ENCODE measurements at regions not wholly inside any gene's neighbourhood (a gene's known extent, or its start where the extent isn't known, plus 50 kb on each side); places are given as distances from the start of the nearest gene placed in this dataset.

- H3K4me3 ChIP-seq, result no peak overlapping the region
- H3K4me1 ChIP-seq (replicated peaks in 1 of 2), result no peaks in the 10 kb centered on the region
- no peak overlapping the region for H3K27ac ChIP-seq
- in situ Hi-C loops (cut with MboI; ENCODE audit: low pct_unique_long_range_greater_than_20kb in 2 of 9, low sequenced_read_pairs in 9 of 9, unreplicated experiment in 9 of 9), result no loop called here
- ATAC-seq (replicated peaks in 6 of 8), result no peak
- 36 to 100% (median 61%) methylated on average over 1 to 3 of the region's 3 CpGs; no CpG with 5 or more reads in 2 of the 10 experiments for WGBS, 10 experiments
Measured at GRCh38 chr5:24862117-24862516, 217.3 kb upstream of the CDH10 start.

DNA sequence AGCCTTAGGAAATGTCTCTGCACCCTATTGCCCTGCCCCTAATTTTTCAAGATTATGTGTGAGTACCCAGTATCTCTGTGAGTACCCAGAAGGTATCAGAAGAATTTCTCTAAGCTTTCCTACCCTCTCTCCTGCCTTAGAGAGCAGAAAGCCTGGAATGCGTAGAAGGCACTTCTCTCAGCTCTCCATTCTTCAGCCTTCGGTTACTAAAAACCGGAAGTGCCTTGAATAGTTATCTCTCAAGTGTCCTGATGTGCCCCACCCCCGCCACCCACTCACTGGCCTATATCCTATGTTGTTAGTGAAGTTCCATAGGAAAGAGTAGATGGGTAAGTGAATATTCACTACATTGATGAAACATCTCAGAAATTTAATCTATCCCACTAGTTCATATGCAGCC, 210.7 kb upstream of the CDH10 start:
- no peak overlapping the region for H3K4me3 ChIP-seq
- no peak for ATAC-seq (replicated peaks in 6 of 8)
- 11 to 100% (median 54%) methylated on average over 1 to 3 of the region's 4 CpGs; no CpG with 5 or more reads in 6 of the 10 experiments for WGBS, 10 experiments
- no peak overlapping the region for H3K27ac ChIP-seq
- peaks cover 0 to 2% of the 10 kb centered on the region in 2 donors for H3K4me1 ChIP-seq (replicated peaks in 1 of 2)
- in situ Hi-C loops (cut with MboI; ENCODE audit: low pct_unique_long_range_greater_than_20kb in 2 of 9, low sequenced_read_pairs in 9 of 9, unreplicated experiment in 9 of 9), result no loop called here

DNA sequence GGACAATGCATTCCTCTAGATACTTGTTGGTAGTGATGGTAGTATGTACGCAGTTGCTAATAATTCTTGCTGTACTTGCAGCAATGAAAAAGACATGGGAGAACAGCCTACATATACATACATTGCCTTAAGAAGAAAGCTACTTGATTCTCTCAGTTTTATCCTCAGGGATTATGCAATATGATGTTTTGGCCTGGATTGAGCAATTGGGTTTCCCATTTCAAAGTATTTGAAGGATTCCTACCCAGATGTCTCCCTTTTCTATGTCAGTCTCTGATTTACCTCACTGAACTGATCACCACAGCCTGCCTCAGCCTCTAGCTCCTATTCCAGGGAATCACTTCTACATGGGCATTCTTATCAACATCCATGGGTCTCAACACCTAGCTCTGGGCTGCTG, 210.1 kb upstream of the CDH10 start:
- no peak overlapping the region for H3K27ac ChIP-seq
- no peak for ATAC-seq (replicated peaks in 6 of 8)

GRCh38 chr5:24854350-24854749, 209.6 kb upstream of the CDH10 start:
- no peak for ATAC-seq (replicated peaks in 6 of 8)

More for the DNA sequence above, 210.1 kb upstream of the CDH10 start:
- in situ Hi-C loops (cut with MboI; ENCODE audit: low pct_unique_long_range_greater_than_20kb in 2 of 9, low sequenced_read_pairs in 9 of 9, unreplicated experiment in 9 of 9), result no loop called here
- 20 to 100% (median 80%) methylated on average over 1 of the region's 1 CpG; no CpG with 5 or more reads in 5 of the 10 experiments for WGBS, 10 experiments
- no peak overlapping the region for H3K4me3 ChIP-seq
- H3K4me1 ChIP-seq (replicated peaks in 1 of 2), result peaks cover 0 to 4% of the 10 kb centered on the region in 2 donors

GRCh38 chr5:24850926-24851486, 206.2 kb upstream of the CDH10 start:
- H3K4me1 ChIP-seq (replicated peaks in 1 of 2), result peaks cover 4% of the 10 kb centered on the region in 2 donors
- 0 to 43% (median 17%) methylated on average over 1 to 5 of the region's 5 CpGs; no CpG with 5 or more reads in 2 of the 10 experiments for WGBS, 10 experiments
- ATAC-seq (replicated peaks in 6 of 8), result peak in 5 of 8 experiments; percentile 96 to 98 (median 97)
- peak overlapping the region in 1 of 2 donors; percentile 71 for H3K27ac ChIP-seq
- in situ Hi-C loops (cut with MboI; ENCODE audit: low pct_unique_long_range_greater_than_20kb in 2 of 9, low sequenced_read_pairs in 9 of 9, unreplicated experiment in 9 of 9), result no loop called here
- no peak overlapping the region for H3K4me3 ChIP-seq

More at GRCh38 chr5:24854350-24854749, 209.6 kb upstream of the CDH10 start:
- Histone ChIP-seq H3K4me1 (replicated peaks in 1 of 2) (peaks cover 0 to 4% of the 10 kb centered on the region in 2 donors), H3K4me3 (no peak overlapping the region), H3K27ac (no peak overlapping the region)
- in situ Hi-C loops (cut with MboI; ENCODE audit: low pct_unique_long_range_greater_than_20kb in 2 of 9, low sequenced_read_pairs in 9 of 9, unreplicated experiment in 9 of 9), result no loop called here

DNA sequence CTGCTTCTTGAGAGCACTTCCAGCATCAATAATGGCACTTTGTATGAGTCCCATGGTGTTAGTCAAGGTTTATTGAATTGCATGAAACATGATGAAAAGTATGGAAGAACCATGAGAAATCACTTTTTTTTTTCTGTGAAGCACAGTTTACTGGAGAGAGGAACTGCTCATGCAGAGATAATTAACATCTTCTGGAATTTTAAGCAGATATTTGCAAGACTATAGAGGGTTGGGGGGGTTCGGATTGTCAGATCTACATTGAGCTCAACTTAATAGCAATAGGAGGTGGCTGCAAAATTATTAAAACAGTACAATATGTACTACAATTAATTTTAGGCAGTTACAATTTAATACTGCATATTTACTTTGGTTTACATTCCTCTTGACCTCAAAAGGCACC, 204.4 kb upstream of the CDH10 start:
- no peak overlapping the region for H3K27ac ChIP-seq
- ATAC-seq (replicated peaks in 6 of 8), result peak in 3 of 8 experiments; percentile 20 to 54 (median 51)
- in situ Hi-C loops (cut with MboI; ENCODE audit: low pct_unique_long_range_greater_than_20kb in 2 of 9, low sequenced_read_pairs in 9 of 9, unreplicated experiment in 9 of 9), result no loop called here
- H3K4me1 ChIP-seq (replicated peaks in 1 of 2), result peaks cover 4% of the 10 kb centered on the region in 2 donors
- 0 to 100% (median 56%) methylated on average over 1 of the region's 1 CpG; no CpG with 5 or more reads in 3 of the 10 experiments for WGBS, 10 experiments
- no peak overlapping the region for H3K4me3 ChIP-seq

GRCh38 chr5:24831989-24832388, 187.2 kb upstream of the CDH10 start:
- H3K4me3 ChIP-seq, result no peak overlapping the region
- ATAC-seq (replicated peaks in 6 of 8), result no peak
- no peaks in the 10 kb centered on the region for H3K4me1 ChIP-seq (replicated peaks in 1 of 2)
- in situ Hi-C loops (cut with MboI; ENCODE audit: low pct_unique_long_range_greater_than_20kb in 2 of 9, low sequenced_read_pairs in 9 of 9, unreplicated experiment in 9 of 9), result no loop called here
- 70 to 100% (median 93%) methylated on average over 2 to 5 of the region's 5 CpGs; no CpG with 5 or more reads in 1 of the 10 experiments for WGBS, 10 experiments
- no peak overlapping the region for H3K27ac ChIP-seq

- ATAC-seq (replicated peaks in 6 of 8), result peak in 1 of 8 experiments; percentile 46
- Histone ChIP-seq H3K4me1 (replicated peaks in 1 of 2) (no peaks in the 10 kb centered on the region), H3K4me3 (no peak overlapping the region), H3K27ac (no peak overlapping the region)
- 40 to 100% methylated on average over 1 of the region's 1 CpG; no CpG with 5 or more reads in 8 of the 10 experiments for WGBS, 10 experiments
- in situ Hi-C loops (cut with MboI; ENCODE audit: low pct_unique_long_range_greater_than_20kb in 2 of 9, low sequenced_read_pairs in 9 of 9, unreplicated experiment in 9 of 9), result no loop called here
Measured at GRCh38 chr5:24823625-24824024, 178.8 kb upstream of the CDH10 start.

GRCh38 chr5:24819841-24820240, 175.1 kb upstream of the CDH10 start:
- H3K4me3 ChIP-seq, result no peak overlapping the region
- in situ Hi-C loops (cut with MboI; ENCODE audit: low pct_unique_long_range_greater_than_20kb in 2 of 9, low sequenced_read_pairs in 9 of 9, unreplicated experiment in 9 of 9), result no loop called here
- no peaks in the 10 kb centered on the region for H3K4me1 ChIP-seq (replicated peaks in 1 of 2)
- no peak overlapping the region for H3K27ac ChIP-seq
- no peak for ATAC-seq (replicated peaks in 6 of 8)
- WGBS, 10 experiments, result 0 to 100% (median 47%) methylated on average over 1 to 2 of the region's 2 CpGs; no CpG with 5 or more reads in 2 of the 10 experiments

- ATAC-seq (replicated peaks in 6 of 8), result no peak
- no peaks in the 10 kb centered on the region for H3K4me1 ChIP-seq (replicated peaks in 1 of 2)
- WGBS, 10 experiments, result 32 to 100% (median 64%) methylated on average over 1 to 3 of the region's 3 CpGs; no CpG with 5 or more reads in 4 of the 10 experiments
- no peak overlapping the region for H3K27ac ChIP-seq
- no peak overlapping the region for H3K4me3 ChIP-seq
- in situ Hi-C loops (cut with MboI; ENCODE audit: low pct_unique_long_range_greater_than_20kb in 2 of 9, low sequenced_read_pairs in 9 of 9, unreplicated experiment in 9 of 9), result no loop called here
Measured at GRCh38 chr5:24817966-24818365, 173.2 kb upstream of the CDH10 start.

- WGBS, 10 experiments, result 33 to 90% (median 45%) methylated on average over 1 to 4 of the region's 5 CpGs; no CpG with 5 or more reads in 1 of the 10 experiments
- H3K27ac ChIP-seq, result no peak overlapping the region
- in situ Hi-C loops (cut with MboI; ENCODE audit: low pct_unique_long_range_greater_than_20kb in 2 of 9, low sequenced_read_pairs in 9 of 9, unreplicated experiment in 9 of 9), result no loop called here
- H3K4me1 ChIP-seq (replicated peaks in 1 of 2), result no peaks in the 10 kb centered on the region
- ATAC-seq (replicated peaks in 6 of 8), result no peak
- no peak overlapping the region for H3K4me3 ChIP-seq
Measured at GRCh38 chr5:24816206-24816605, 171.4 kb upstream of the CDH10 start.

GRCh38 chr5:24805230-24805629, 160.5 kb upstream of the CDH10 start:
- in situ Hi-C loops (cut with MboI; ENCODE audit: low pct_unique_long_range_greater_than_20kb in 2 of 9, low sequenced_read_pairs in 9 of 9, unreplicated experiment in 9 of 9), result no loop called here
- no peak for ATAC-seq (replicated peaks in 6 of 8)
- Histone ChIP-seq H3K27ac (no peak overlapping the region), H3K4me3 (no peak overlapping the region), H3K4me1 (replicated peaks in 1 of 2) (peaks cover 0 to 4% of the 10 kb centered on the region in 2 donors)

- in situ Hi-C loops (cut with MboI; ENCODE audit: low pct_unique_long_range_greater_than_20kb in 2 of 9, low sequenced_read_pairs in 9 of 9, unreplicated experiment in 9 of 9), result no loop called here
- WGBS, 10 experiments, result 0 to 100% (median 89%) methylated on average over 1 to 3 of the region's 3 CpGs; no CpG with 5 or more reads in 1 of the 10 experiments
- ATAC-seq (replicated peaks in 6 of 8), result no peak
- Histone ChIP-seq H3K4me3 (no peak overlapping the region), H3K27ac (no peak overlapping the region), H3K4me1 (replicated peaks in 1 of 2) (peaks cover 0 to 4% of the 10 kb centered on the region in 2 donors)
Measured at GRCh38 chr5:24804221-24804681, 159.5 kb upstream of the CDH10 start.

GRCh38 chr5:24791326-24791725, 146.5 kb upstream of the CDH10 start:
- 89 to 100% (median 100%) methylated on average over 1 to 4 of the region's 4 CpGs; no CpG with 5 or more reads in 4 of the 10 experiments for WGBS, 10 experiments
- no peak overlapping the region for H3K27ac ChIP-seq
- ATAC-seq (replicated peaks in 6 of 8), result no peak
- H3K4me1 ChIP-seq (replicated peaks in 1 of 2), result no peaks in the 10 kb centered on the region
- no peak overlapping the region for H3K4me3 ChIP-seq
- in situ Hi-C loops (cut with MboI; ENCODE audit: low pct_unique_long_range_greater_than_20kb in 2 of 9, low sequenced_read_pairs in 9 of 9, unreplicated experiment in 9 of 9), result no loop called here

Data from motor neuron (in vitro differentiated cells).